KMS-11 (cell line): ENCODE measurements at regions not wholly inside any gene's neighbourhood (a gene's known extent, or its start where the extent isn't known, plus 50 kb on each side); places are given as distances from the start of the nearest gene placed in this dataset.

Experiments
- H2AFZ ChIP-seq: fragments of 200-600 bp; sonication (generic); 2 replicates; pipeline ENCODE4 v1.6.1; 2016; ENCODE audit warnings: antibody characterized with exemption, mixed run types, low read depth
- H3K27ac ChIP-seq: fragments of 200-600 bp; sonication (generic); 2 replicates; pipeline ENCODE4 v1.6.1; 2016; ENCODE audit warnings: mild to moderate bottlenecking, mixed run types
- H3K27me3 ChIP-seq: fragments of 200-600 bp; sonication (generic); 2 replicates; pipeline ENCODE4 v1.6.1; 2017; ENCODE audit warnings: mild to moderate bottlenecking, low read depth, mixed run types, moderate library complexity; ENCODE audit not compliant: insufficient read depth
- H3K36me3 ChIP-seq: fragments of 200-600 bp; sonication (generic); 2 replicates; pipeline ENCODE4 v1.6.1; 2017; ENCODE audit warnings: mild to moderate bottlenecking, mixed run types; ENCODE audit not compliant: insufficient read depth
- H3K4me1 ChIP-seq: fragments of 200-600 bp; sonication (generic); 2 replicates; pipeline ENCODE4 v1.6.1; 2016; ENCODE audit warnings: mild to moderate bottlenecking, low read depth, mixed run types; ENCODE audit not compliant: poor library complexity, severe bottlenecking
- H3K4me2 ChIP-seq: fragments of 200-600 bp; sonication (generic); 2 replicates; pipeline ENCODE4 v1.7.0; 2016; ENCODE audit warnings: mild to moderate bottlenecking, mixed run types
- H3K4me3 ChIP-seq: fragments of 200-600 bp; sonication (generic); IDR thresholded peaks from 2 replicates; pipeline ENCODE4 v1.6.1; 2017; ENCODE audit warnings: low read depth, low read length, mixed read lengths; ENCODE audit not compliant: insufficient read depth
- H3K79me2 ChIP-seq: fragments of 200-600 bp; sonication (generic); 2 replicates; pipeline ENCODE4 v1.6.1; 2016; ENCODE audit warnings: low read depth, mixed run types; ENCODE audit not compliant: insufficient read depth
- H3K9ac ChIP-seq: fragments of 200-600 bp; sonication (generic); 2 replicates; pipeline ENCODE4 v1.6.1; 2016; ENCODE audit warnings: mild to moderate bottlenecking, mixed run types
- H4K20me1 ChIP-seq: fragments of 200-600 bp; sonication (generic); 2 replicates; pipeline ENCODE4 v1.6.1; 2016; ENCODE audit warnings: mild to moderate bottlenecking, mixed run types; ENCODE audit not compliant: insufficient read depth
- CTCF ChIP-seq: fragments of 200-600 bp; sonication (generic); conservative IDR thresholded peaks from 2 replicates; pipeline ENCODE4 v1.6.1; 2017; ENCODE audit warnings: low read depth, mild to moderate bottlenecking, antibody characterized with exemption, low read length, moderate library complexity, mixed read lengths

GRCh38 chr17:73791631-73792030 is 147.4 kb upstream of the SDK2 start:
- H3K4me1 ChIP-seq, result no peaks in the 10 kb centered on the region
- TF ChIP-seq CTCF, result no peak
- no peaks in the 10 kb centered on the region for H3K36me3 ChIP-seq
- H3K4me2 ChIP-seq, result no peak overlapping the region
- H3K9ac ChIP-seq, result no peak overlapping the region
- H3K79me2 ChIP-seq, result no peaks in the 10 kb centered on the region
- H3K27me3 ChIP-seq, result peaks cover 32% of the 10 kb centered on the region; the same call in 1 of the 2 replicates
- H4K20me1 ChIP-seq, result no peaks in the 10 kb centered on the region
- no peak overlapping the region for H3K27ac ChIP-seq
- no peak overlapping the region for H3K4me3 ChIP-seq
- H2AFZ ChIP-seq, result no peak overlapping the region

- Histone ChIP-seq H3K4me1 (no peaks in the 10 kb centered on the region), H3K4me2 (no peak overlapping the region), H4K20me1 (no peaks in the 10 kb centered on the region), H3K27ac (no peak overlapping the region), H3K9ac (no peak overlapping the region), H2AFZ (no peak overlapping the region), H3K79me2 (no peaks in the 10 kb centered on the region), H3K36me3 (no peaks in the 10 kb centered on the region), H3K27me3 (peaks cover 34% of the 10 kb centered on the region; the same call in 1 of the 2 replicates), H3K4me3 (no peak overlapping the region)
- no peak for TF ChIP-seq CTCF
Observed at GRCh38 chr17:73792994-73793393, 148.7 kb upstream of the SDK2 start.

DNA sequence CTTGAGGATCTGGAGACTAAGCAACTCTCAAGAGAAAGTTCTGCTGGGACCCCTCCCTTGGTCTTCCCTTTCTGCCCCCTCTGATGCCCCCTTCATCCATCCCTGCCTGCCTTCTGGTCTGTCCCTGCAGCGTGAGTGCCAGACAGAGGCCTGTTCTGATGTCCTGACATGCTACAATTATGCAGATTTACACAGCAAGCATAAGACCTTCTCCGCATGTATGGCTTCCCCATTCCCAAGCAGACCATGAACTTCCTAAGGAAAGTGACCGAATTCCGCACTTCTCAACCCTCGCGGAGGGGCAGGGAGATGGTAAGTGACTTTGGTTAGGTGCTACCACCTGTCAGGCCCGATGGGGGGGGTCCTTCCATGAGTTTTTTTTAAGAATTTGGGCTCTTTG is 150.1 kb upstream of the SDK2 start:
- H3K36me3 ChIP-seq, result no peaks in the 10 kb centered on the region
- no peak overlapping the region for H2AFZ ChIP-seq
- no peak overlapping the region for H3K9ac ChIP-seq
- H3K4me3 ChIP-seq, result no peak overlapping the region
- H3K4me1 ChIP-seq, result no peaks in the 10 kb centered on the region
- H4K20me1 ChIP-seq, result no peaks in the 10 kb centered on the region
- TF ChIP-seq CTCF, result no peak
- H3K4me2 ChIP-seq, result no peak overlapping the region
- H3K79me2 ChIP-seq, result no peaks in the 10 kb centered on the region
- H3K27me3 ChIP-seq, result peaks cover 38% of the 10 kb centered on the region; the same call in 1 of the 2 replicates
- H3K27ac ChIP-seq, result no peak overlapping the region

DNA sequence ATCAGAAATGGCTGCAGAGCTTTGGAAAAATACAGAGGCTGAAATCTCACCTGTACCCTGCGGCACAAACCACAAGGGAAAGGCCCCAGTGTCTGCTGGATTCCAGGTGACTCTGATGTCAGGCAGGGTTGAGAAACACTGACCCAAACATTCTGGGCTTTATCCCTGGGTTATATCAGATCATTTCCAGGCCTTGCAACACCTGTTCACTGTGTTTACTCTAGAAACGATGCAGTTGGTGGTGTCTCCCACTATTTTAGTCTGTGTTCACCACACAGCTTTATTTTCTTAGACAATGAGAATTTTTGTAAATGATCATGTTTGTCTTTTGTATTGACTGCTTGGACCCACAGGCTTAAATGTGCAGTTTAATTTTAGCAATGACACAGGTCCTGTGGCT is 151.5 kb upstream of the SDK2 start:
- no peak overlapping the region for H2AFZ ChIP-seq
- H3K36me3 ChIP-seq, result no peaks in the 10 kb centered on the region
- H3K79me2 ChIP-seq, result no peaks in the 10 kb centered on the region
- no peak overlapping the region for H3K4me3 ChIP-seq
- H3K27ac ChIP-seq, result no peak overlapping the region
- no peaks in the 10 kb centered on the region for H3K4me1 ChIP-seq
- H3K4me2 ChIP-seq, result no peak overlapping the region
- peaks cover 32% of the 10 kb centered on the region; the same call in 1 of the 2 replicates for H3K27me3 ChIP-seq
- H3K9ac ChIP-seq, result no peak overlapping the region
- H4K20me1 ChIP-seq, result no peaks in the 10 kb centered on the region
- no peak for TF ChIP-seq CTCF
